ENCODE measurements at regions not wholly inside any gene's neighbourhood (a gene's known extent, or its start where the extent isn't known, plus 50 kb on each side); places are given as distances from the start of the nearest gene placed in this dataset.

DNA sequence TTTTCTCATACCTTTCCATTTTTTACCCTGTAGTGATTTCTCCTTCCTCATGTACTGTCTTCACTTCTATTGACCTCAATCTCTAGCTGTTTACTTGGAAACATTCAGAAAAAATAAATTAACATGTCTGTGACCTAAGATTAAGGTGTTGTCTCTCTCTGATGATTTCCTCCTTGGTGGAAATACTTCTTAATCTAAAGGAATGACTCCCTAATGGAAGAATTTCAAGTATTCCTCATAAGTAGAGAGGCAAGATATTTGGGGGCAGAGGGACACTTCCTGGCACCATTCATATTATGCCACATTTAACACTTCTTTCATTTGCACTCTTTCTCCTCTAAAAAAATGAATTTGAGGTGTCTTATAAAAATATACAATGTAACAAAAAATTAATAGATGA, 202.8 kb downstream of the NEBL start:
- TF ChIP-seq, protein P1, sequence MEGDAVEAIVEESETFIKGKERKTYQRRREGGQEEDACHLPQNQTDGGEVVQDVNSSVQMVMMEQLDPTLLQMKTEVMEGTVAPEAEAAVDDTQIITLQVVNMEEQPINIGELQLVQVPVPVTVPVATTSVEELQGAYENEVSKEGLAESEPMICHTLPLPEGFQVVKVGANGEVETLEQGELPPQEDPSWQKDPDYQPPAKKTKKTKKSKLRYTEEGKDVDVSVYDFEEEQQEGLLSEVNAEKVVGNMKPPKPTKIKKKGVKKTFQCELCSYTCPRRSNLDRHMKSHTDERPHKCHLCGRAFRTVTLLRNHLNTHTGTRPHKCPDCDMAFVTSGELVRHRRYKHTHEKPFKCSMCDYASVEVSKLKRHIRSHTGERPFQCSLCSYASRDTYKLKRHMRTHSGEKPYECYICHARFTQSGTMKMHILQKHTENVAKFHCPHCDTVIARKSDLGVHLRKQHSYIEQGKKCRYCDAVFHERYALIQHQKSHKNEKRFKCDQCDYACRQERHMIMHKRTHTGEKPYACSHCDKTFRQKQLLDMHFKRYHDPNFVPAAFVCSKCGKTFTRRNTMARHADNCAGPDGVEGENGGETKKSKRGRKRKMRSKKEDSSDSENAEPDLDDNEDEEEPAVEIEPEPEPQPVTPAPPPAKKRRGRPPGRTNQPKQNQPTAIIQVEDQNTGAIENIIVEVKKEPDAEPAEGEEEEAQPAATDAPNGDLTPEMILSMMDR (IDR thresholded peaks at IDR 0.05): no peak
- no peak for TF ChIP-seq POLR2A (IDR thresholded peaks at IDR 0.05)

Measured in body of pancreas (tissue), 4 donors.